Gastrocnemius medialis (tissue), 4 donors: ENCODE measurements at regions not wholly inside any gene's neighbourhood (a gene's known extent, or its start where the extent isn't known, plus 50 kb on each side); places are given as distances from the start of the nearest gene placed in this dataset.

Source experiments
- POLR2A ChIP-seq, 2 donors: fragments of 450-650 bp; IDR thresholded peaks; one replicate each; pipeline ENCODE4 v1.6.1; 2017; ENCODE audit warnings: antibody characterized with exemption in 2 of 2, mild to moderate bottlenecking in 2 of 2, moderate library complexity in 2 of 2
- TF ChIP-seq, protein P1 (sequence below), 5 experiments: fragments of 450-650 bp in 3 of 5; fragments of 200-600 bp in 2 of 5; sonication (generic) in 2 of 5; IDR thresholded peaks in 4 of 5; conservative IDR thresholded peaks in 1 of 5; 1 replicate in 4 of 5; 2 replicates in 1 of 5; pipeline ENCODE4 v1.5.1; 2016 to 2019; ENCODE audit warnings: antibody characterized with exemption in 5 of 5, mild to moderate bottlenecking in 3 of 5, moderate library complexity in 3 of 5

DNA sequence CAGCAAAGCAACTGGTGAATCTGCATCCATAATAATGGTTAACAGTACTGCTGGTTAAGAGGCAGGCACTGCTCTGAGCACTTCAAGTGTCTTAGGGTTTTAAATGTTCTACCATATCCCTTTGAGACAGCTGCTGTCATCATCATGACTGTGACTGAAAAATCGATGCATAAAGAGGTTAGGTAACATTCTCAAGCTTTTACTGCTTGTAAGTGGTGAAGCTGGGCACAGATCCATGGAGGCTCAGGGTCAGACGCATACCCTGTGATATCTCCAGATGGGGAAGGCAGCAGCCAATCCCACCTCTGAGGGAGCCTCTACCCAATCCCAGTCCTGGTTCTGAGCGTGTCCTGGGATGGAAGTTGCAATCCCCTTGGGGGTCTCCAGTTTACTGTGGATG, 57.6 kb upstream of the SOX9 start:
- TF ChIP-seq, protein P1, sequence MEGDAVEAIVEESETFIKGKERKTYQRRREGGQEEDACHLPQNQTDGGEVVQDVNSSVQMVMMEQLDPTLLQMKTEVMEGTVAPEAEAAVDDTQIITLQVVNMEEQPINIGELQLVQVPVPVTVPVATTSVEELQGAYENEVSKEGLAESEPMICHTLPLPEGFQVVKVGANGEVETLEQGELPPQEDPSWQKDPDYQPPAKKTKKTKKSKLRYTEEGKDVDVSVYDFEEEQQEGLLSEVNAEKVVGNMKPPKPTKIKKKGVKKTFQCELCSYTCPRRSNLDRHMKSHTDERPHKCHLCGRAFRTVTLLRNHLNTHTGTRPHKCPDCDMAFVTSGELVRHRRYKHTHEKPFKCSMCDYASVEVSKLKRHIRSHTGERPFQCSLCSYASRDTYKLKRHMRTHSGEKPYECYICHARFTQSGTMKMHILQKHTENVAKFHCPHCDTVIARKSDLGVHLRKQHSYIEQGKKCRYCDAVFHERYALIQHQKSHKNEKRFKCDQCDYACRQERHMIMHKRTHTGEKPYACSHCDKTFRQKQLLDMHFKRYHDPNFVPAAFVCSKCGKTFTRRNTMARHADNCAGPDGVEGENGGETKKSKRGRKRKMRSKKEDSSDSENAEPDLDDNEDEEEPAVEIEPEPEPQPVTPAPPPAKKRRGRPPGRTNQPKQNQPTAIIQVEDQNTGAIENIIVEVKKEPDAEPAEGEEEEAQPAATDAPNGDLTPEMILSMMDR (IDR thresholded peaks at IDR 0.05 in 4 of 5, conservative IDR thresholded peaks at IDR 0.05 in 1 of 5) = no peak
- TF ChIP-seq POLR2A (IDR thresholded peaks at IDR 0.05) = no peak
